ENCODE measurements at regions not wholly inside any gene's neighbourhood (a gene's known extent, or its start where the extent isn't known, plus 50 kb on each side); places are given as distances from the start of the nearest gene placed in this dataset.

GRCh38 chr9:3088219-3088618 lies 244.3 kb upstream of the PUM3 start:
- Mint-ChIP-seq H3K4me1 (no peaks in the 10 kb centered on the region), H3K27ac (no peak overlapping the region), H3K4me3 (no peak overlapping the region), H3K9me3 (peaks cover 0 to 5% (median 0%) of the 10 kb centered on the region in 11 donors), H3K36me3 (no peaks in the 10 kb centered on the region), H3K27me3 (peaks cover 0 to 9% (median 2%) of the 10 kb centered on the region in 5 donors)
- Histone ChIP-seq H3K27ac (ENCODE audit: low read depth, low read length) (no peak overlapping the region), H3K4me1 (ENCODE audit: control insufficient read depth in 2 of 2, insufficient read depth in 2 of 2, low read length in 2 of 2) (no peaks in the 10 kb centered on the region), H3K36me3 (ENCODE audit: control insufficient read depth in 2 of 3, insufficient read depth in 3 of 3, low read length in 3 of 3) (no peaks in the 10 kb centered on the region), H3K4me3 (ENCODE audit: low read length) (no peak overlapping the region), H3K27me3 (ENCODE audit: control insufficient read depth in 2 of 2, insufficient read depth in 2 of 2, low read length in 2 of 2) (no peaks in the 10 kb centered on the region), H3K9me3 (ENCODE audit: control insufficient read depth in 2 of 3, low read length in 3 of 3) (no peaks in the 10 kb centered on the region)
- intact Hi-C loops (cut with micrococcal nuclease): no loop called here
- ATAC-seq (no peak), DNase-seq (no peak)
- ChIA-PET POLR2A (no interaction called here), CTCF (no interaction called here)

GRCh38 chr9:3087697-3088096 lies 243.8 kb upstream of the PUM3 start:
- intact Hi-C loops (cut with micrococcal nuclease): no loop called here
- Histone ChIP-seq H3K4me1 (ENCODE audit: control insufficient read depth in 2 of 2, insufficient read depth in 2 of 2, low read length in 2 of 2) (no peaks in the 10 kb centered on the region), H3K36me3 (ENCODE audit: control insufficient read depth in 2 of 3, insufficient read depth in 3 of 3, low read length in 3 of 3) (no peaks in the 10 kb centered on the region), H3K27me3 (ENCODE audit: control insufficient read depth in 2 of 2, insufficient read depth in 2 of 2, low read length in 2 of 2) (no peaks in the 10 kb centered on the region), H3K27ac (ENCODE audit: low read depth, low read length) (no peak overlapping the region), H3K4me3 (ENCODE audit: low read length) (no peak overlapping the region), H3K9me3 (ENCODE audit: control insufficient read depth in 2 of 3, low read length in 3 of 3) (no peaks in the 10 kb centered on the region)
- ChIA-PET POLR2A (no interaction called here), CTCF (no interaction called here)
- H3K4me1 Mint-ChIP-seq: no peaks in the 10 kb centered on the region
- H3K36me3 Mint-ChIP-seq: no peaks in the 10 kb centered on the region
- peaks cover 0 to 9% (median 0%) of the 10 kb centered on the region in 5 donors for H3K27me3 Mint-ChIP-seq
- H3K9me3 Mint-ChIP-seq: peaks cover 0 to 5% (median 0%) of the 10 kb centered on the region in 11 donors
- DNase-seq (no peak), ATAC-seq (no peak)
- H3K27ac Mint-ChIP-seq: no peak overlapping the region
- no peak overlapping the region for H3K4me3 Mint-ChIP-seq

- ATAC-seq (no peak), DNase-seq (no peak)
- Mint-ChIP-seq H3K4me1 (no peaks in the 10 kb centered on the region), H3K27me3 (peaks cover 0 to 6% (median 0%) of the 10 kb centered on the region in 5 donors), H3K27ac (no peak overlapping the region), H3K36me3 (no peaks in the 10 kb centered on the region), H3K9me3 (peaks cover 0 to 4% (median 0%) of the 10 kb centered on the region in 11 donors), H3K4me3 (no peak overlapping the region)
- H3K36me3 ChIP-seq (ENCODE audit: control insufficient read depth in 2 of 3, insufficient read depth in 3 of 3, low read length in 3 of 3): no peaks in the 10 kb centered on the region
- ChIA-PET POLR2A (no interaction called here), CTCF (no interaction called here)
- no peaks in the 10 kb centered on the region for H3K4me1 ChIP-seq (ENCODE audit: control insufficient read depth in 2 of 2, insufficient read depth in 2 of 2, low read length in 2 of 2)
- no peaks in the 10 kb centered on the region for H3K27me3 ChIP-seq (ENCODE audit: control insufficient read depth in 2 of 2, insufficient read depth in 2 of 2, low read length in 2 of 2)
- H3K9me3 ChIP-seq (ENCODE audit: control insufficient read depth in 2 of 3, low read length in 3 of 3): no peaks in the 10 kb centered on the region
- no peak overlapping the region for H3K27ac ChIP-seq (ENCODE audit: low read depth, low read length)
- no peak overlapping the region for H3K4me3 ChIP-seq (ENCODE audit: low read length)
- intact Hi-C loops (cut with micrococcal nuclease): no loop called here
These were observed 237.1 kb upstream of the PUM3 start for GRCh38 chr9:3080951-3081350.

GRCh38 chr9:3074247-3074646 lies 230.4 kb upstream of the PUM3 start:
- H3K9me3 ChIP-seq (ENCODE audit: control insufficient read depth in 2 of 3, low read length in 3 of 3): no peaks in the 10 kb centered on the region
- Mint-ChIP-seq H3K27me3 (peaks cover 0 to 15% (median 4%) of the 10 kb centered on the region in 5 donors), H3K4me1 (no peaks in the 10 kb centered on the region), H3K36me3 (no peaks in the 10 kb centered on the region), H3K27ac (no peak overlapping the region), H3K9me3 (peaks cover 0 to 14% (median 4%) of the 10 kb centered on the region in 11 donors), H3K4me3 (no peak overlapping the region)
- ChIA-PET POLR2A (no interaction called here), CTCF (no interaction called here)
- no peaks in the 10 kb centered on the region for H3K36me3 ChIP-seq (ENCODE audit: control insufficient read depth in 2 of 3, insufficient read depth in 3 of 3, low read length in 3 of 3)
- no peaks in the 10 kb centered on the region for H3K27me3 ChIP-seq (ENCODE audit: control insufficient read depth in 2 of 2, insufficient read depth in 2 of 2, low read length in 2 of 2)
- DNase-seq: no peak
- no peaks in the 10 kb centered on the region for H3K4me1 ChIP-seq (ENCODE audit: control insufficient read depth in 2 of 2, insufficient read depth in 2 of 2, low read length in 2 of 2)
- intact Hi-C loops (cut with micrococcal nuclease): no loop called here
- no peak overlapping the region for H3K27ac ChIP-seq (ENCODE audit: low read depth, low read length)
- no peak for ATAC-seq
- no peak overlapping the region for H3K4me3 ChIP-seq (ENCODE audit: low read length)

GRCh38 chr9:3066591-3066990 lies 222.7 kb upstream of the PUM3 start:
- Mint-ChIP-seq H3K27me3 (peaks cover 0 to 28% (median 14%) of the 10 kb centered on the region in 5 donors), H3K9me3 (peaks cover 0 to 6% (median 1%) of the 10 kb centered on the region in 11 donors), H3K27ac (no peak overlapping the region), H3K4me3 (no peak overlapping the region), H3K36me3 (no peaks in the 10 kb centered on the region), H3K4me1 (no peaks in the 10 kb centered on the region)
- no peak overlapping the region for H3K4me3 ChIP-seq (ENCODE audit: low read length)
- no peaks in the 10 kb centered on the region for H3K36me3 ChIP-seq (ENCODE audit: control insufficient read depth in 2 of 3, insufficient read depth in 3 of 3, low read length in 3 of 3)
- no peak for DNase-seq
- no peaks in the 10 kb centered on the region for H3K9me3 ChIP-seq (ENCODE audit: control insufficient read depth in 2 of 3, low read length in 3 of 3)
- ChIA-PET POLR2A (no interaction called here), CTCF (no interaction called here)
- H3K27me3 ChIP-seq (ENCODE audit: control insufficient read depth in 2 of 2, insufficient read depth in 2 of 2, low read length in 2 of 2): no peaks in the 10 kb centered on the region
- H3K4me1 ChIP-seq (ENCODE audit: control insufficient read depth in 2 of 2, insufficient read depth in 2 of 2, low read length in 2 of 2): no peaks in the 10 kb centered on the region
- intact Hi-C loops (cut with micrococcal nuclease): no loop called here
- ATAC-seq: no peak
- no peak overlapping the region for H3K27ac ChIP-seq (ENCODE audit: low read depth, low read length)

GRCh38 chr9:3059781-3060468 lies 216.0 kb upstream of the PUM3 start:
- Mint-ChIP-seq H3K9me3 (peaks cover 0 to 4% (median 0%) of the 10 kb centered on the region in 11 donors), H3K27me3 (peaks cover 5 to 22% (median 7%) of the 10 kb centered on the region in 5 donors), H3K27ac (peak overlapping the region in 1 of 9 donors; percentile 3), H3K4me3 (no peak overlapping the region), H3K4me1 (no peaks in the 10 kb centered on the region), H3K36me3 (no peaks in the 10 kb centered on the region)
- POLR2A ChIA-PET: no interaction called here
- CTCF ChIA-PET: no interaction called here
- Histone ChIP-seq H3K27ac (ENCODE audit: low read depth, low read length) (no peak overlapping the region), H3K4me1 (ENCODE audit: control insufficient read depth in 2 of 2, insufficient read depth in 2 of 2, low read length in 2 of 2) (no peaks in the 10 kb centered on the region), H3K9me3 (ENCODE audit: control insufficient read depth in 2 of 3, low read length in 3 of 3) (no peaks in the 10 kb centered on the region), H3K4me3 (ENCODE audit: low read length) (no peak overlapping the region), H3K36me3 (ENCODE audit: control insufficient read depth in 2 of 3, insufficient read depth in 3 of 3, low read length in 3 of 3) (no peaks in the 10 kb centered on the region), H3K27me3 (ENCODE audit: control insufficient read depth in 2 of 2, insufficient read depth in 2 of 2, low read length in 2 of 2) (peaks cover 0 to 2% of the 10 kb centered on the region in 2 donors)
- intact Hi-C loops (cut with micrococcal nuclease): no loop called here
- DNase-seq (no peak), ATAC-seq (no peak)

- CTCF ChIA-PET: no interaction called here
- H3K36me3 ChIP-seq (ENCODE audit: control insufficient read depth in 2 of 3, insufficient read depth in 3 of 3, low read length in 3 of 3): no peaks in the 10 kb centered on the region
- Mint-ChIP-seq H3K27ac (no peak overlapping the region), H3K36me3 (no peaks in the 10 kb centered on the region), H3K9me3 (peaks cover 0 to 4% (median 0%) of the 10 kb centered on the region in 11 donors), H3K4me3 (no peak overlapping the region), H3K4me1 (no peaks in the 10 kb centered on the region), H3K27me3 (peaks cover 5 to 15% (median 7%) of the 10 kb centered on the region in 5 donors)
- H3K9me3 ChIP-seq (ENCODE audit: control insufficient read depth in 2 of 3, low read length in 3 of 3): no peaks in the 10 kb centered on the region
- ATAC-seq (no peak), DNase-seq (no peak)
- H3K4me1 ChIP-seq (ENCODE audit: control insufficient read depth in 2 of 2, insufficient read depth in 2 of 2, low read length in 2 of 2): no peaks in the 10 kb centered on the region
- intact Hi-C loops (cut with micrococcal nuclease): no loop called here
- no peak overlapping the region for H3K4me3 ChIP-seq (ENCODE audit: low read length)
- POLR2A ChIA-PET: no interaction called here
- no peak overlapping the region for H3K27ac ChIP-seq (ENCODE audit: low read depth, low read length)
- peaks cover 0 to 2% of the 10 kb centered on the region in 2 donors for H3K27me3 ChIP-seq (ENCODE audit: control insufficient read depth in 2 of 2, insufficient read depth in 2 of 2, low read length in 2 of 2)
These were observed 214.5 kb upstream of the PUM3 start for GRCh38 chr9:3058409-3058808.

Data from naive thymus-derived CD4-positive, alpha-beta T cell (primary cell).